Endothelial cell of umbilical vein (primary cell): ENCODE measurements at regions not wholly inside any gene's neighbourhood (a gene's known extent, or its start where the extent isn't known, plus 50 kb on each side); places are given as distances from the start of the nearest gene placed in this dataset.
"Not testable (repeated sequence)": the region's sequence is repeated elsewhere in the genome, so short reads cannot be mapped to it uniquely, and the experiment has no call there.

ENCODE experiments used
- EZH2 ChIP-seq: IDR thresholded peaks from 2 replicates; pipeline ENCODE4 v1.6.1; 2012; ENCODE audit warnings: borderline replicate concordance, low read depth, mild to moderate bottlenecking, moderate library complexity, low read length, inconsistent platforms; ENCODE audit not compliant: severe bottlenecking
- POLR2A ChIP-seq: IDR thresholded peaks from 2 replicates; pipeline ENCODE4 v1.6.1; 2012; ENCODE audit warnings: low read depth, mild to moderate bottlenecking, control low read depth, low read length
- POLR2AphosphoS5 ChIP-seq: IDR thresholded peaks from 2 replicates; pipeline ENCODE4 v1.6.1; 2012; ENCODE audit warnings: low read depth, mild to moderate bottlenecking, control low read depth, low read length, moderate library complexity; ENCODE audit not compliant: insufficient read depth
- TF ChIP-seq, protein P1 (sequence below), 2 donors: IDR thresholded peaks; 1 replicate in 1 of 2; 2 replicates in 1 of 2; pipeline ENCODE4 v1.5.1; 2011; ENCODE audit warnings: low read length in 2 of 2, mild to moderate bottlenecking in 2 of 2, moderate library complexity in 2 of 2, control low read depth in 1 of 2, inconsistent platforms in 1 of 2, low read depth in 1 of 2; ENCODE audit not compliant: insufficient read depth in 1 of 2; ENCODE audit errors: extremely low read depth in 1 of 2
- TF ChIP-seq, protein P2 (sequence below): IDR thresholded peaks from 2 replicates; pipeline ENCODE4 v1.6.1; 2011; ENCODE audit not compliant: insufficient read depth, insufficient read length

DNA sequence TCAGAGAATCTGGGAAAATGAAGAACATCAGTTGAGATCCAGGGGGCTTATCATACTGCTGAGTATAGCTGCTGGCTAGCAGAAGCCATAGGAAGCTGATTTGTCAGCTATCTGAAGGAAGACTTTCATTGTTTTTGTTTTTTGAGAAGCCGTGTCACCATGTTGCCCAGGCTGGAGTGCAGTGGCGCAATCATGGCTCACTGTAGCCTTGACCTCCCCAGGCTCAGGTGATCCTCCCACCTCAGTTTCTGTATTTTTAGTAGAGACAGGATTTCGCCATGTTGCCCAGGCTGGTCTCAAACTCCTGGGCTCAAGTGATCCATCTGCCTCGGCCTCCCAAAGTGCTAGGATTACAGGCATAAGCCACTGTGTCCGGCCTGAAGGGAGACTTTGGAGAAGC is 101.5 kb upstream of the RHOBTB1 start:
- not testable (repeated sequence) for TF ChIP-seq POLR2A, EZH2, POLR2AphosphoS5
- TF ChIP-seq, protein P1, sequence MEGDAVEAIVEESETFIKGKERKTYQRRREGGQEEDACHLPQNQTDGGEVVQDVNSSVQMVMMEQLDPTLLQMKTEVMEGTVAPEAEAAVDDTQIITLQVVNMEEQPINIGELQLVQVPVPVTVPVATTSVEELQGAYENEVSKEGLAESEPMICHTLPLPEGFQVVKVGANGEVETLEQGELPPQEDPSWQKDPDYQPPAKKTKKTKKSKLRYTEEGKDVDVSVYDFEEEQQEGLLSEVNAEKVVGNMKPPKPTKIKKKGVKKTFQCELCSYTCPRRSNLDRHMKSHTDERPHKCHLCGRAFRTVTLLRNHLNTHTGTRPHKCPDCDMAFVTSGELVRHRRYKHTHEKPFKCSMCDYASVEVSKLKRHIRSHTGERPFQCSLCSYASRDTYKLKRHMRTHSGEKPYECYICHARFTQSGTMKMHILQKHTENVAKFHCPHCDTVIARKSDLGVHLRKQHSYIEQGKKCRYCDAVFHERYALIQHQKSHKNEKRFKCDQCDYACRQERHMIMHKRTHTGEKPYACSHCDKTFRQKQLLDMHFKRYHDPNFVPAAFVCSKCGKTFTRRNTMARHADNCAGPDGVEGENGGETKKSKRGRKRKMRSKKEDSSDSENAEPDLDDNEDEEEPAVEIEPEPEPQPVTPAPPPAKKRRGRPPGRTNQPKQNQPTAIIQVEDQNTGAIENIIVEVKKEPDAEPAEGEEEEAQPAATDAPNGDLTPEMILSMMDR (IDR thresholded peaks at IDR 0.05; ENCODE audit: extremely low read depth in 1 of 2, insufficient read depth in 1 of 2, low read depth in 1 of 2, low read length in 2 of 2), result not testable (repeated sequence)
- TF ChIP-seq, protein P2, sequence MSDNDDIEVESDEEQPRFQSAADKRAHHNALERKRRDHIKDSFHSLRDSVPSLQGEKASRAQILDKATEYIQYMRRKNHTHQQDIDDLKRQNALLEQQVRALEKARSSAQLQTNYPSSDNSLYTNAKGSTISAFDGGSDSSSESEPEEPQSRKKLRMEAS, result not testable (repeated sequence)
